HEK293T (cell line): ENCODE measurements at regions not wholly inside any gene's neighbourhood (a gene's known extent, or its start where the extent isn't known, plus 50 kb on each side); places are given as distances from the start of the nearest gene placed in this dataset.
A peak's percentile ranks its signal among the peaks of the same experiment; 100 is the strongest.

Source experiments
- CTCF ChIA-PET: fragments of 350-600 bp; formaldehyde crosslinking; extraction: SDS; loops from one replicate; lab custom pipeline; 2021; ENCODE audit warnings: antibody characterized with exemption, inconsistent platforms; lab: Yijun Ruan, JAX
- POLR2A ChIA-PET: fragments of 350-600 bp; formaldehyde crosslinking; extraction: SDS; loops from one replicate; lab custom pipeline; 2020; ENCODE audit warnings: antibody characterized with exemption, inconsistent platforms; lab: Yijun Ruan, JAX
- DNase-seq: peaks from one replicate; pipeline ENCODE4 v3.0.0; 2012; ENCODE audit warnings: mixed read lengths; ENCODE audit errors: extremely low spot score
- ARNT ChIP-seq: fragments of 450-650 bp; IDR thresholded peaks from 2 replicates; pipeline ENCODE4 v1.6.1; 2017; ENCODE audit warnings: mild to moderate bottlenecking
- BHLHE40 ChIP-seq: fragments of 450-650 bp; IDR thresholded peaks from 2 replicates; pipeline ENCODE4 v1.6.1; 2016; ENCODE audit warnings: mild to moderate bottlenecking, moderate library complexity, borderline replicate concordance
- CTBP1 ChIP-seq: fragments of 450-650 bp; IDR thresholded peaks from 2 replicates; pipeline ENCODE4 v1.6.1; 2016; ENCODE audit warnings: borderline replicate concordance
- ELF4 ChIP-seq: fragments of 450-650 bp; IDR thresholded peaks from 2 replicates; pipeline ENCODE4 v1.6.1; 2017; ENCODE audit warnings: antibody characterized with exemption
- FOXA1 ChIP-seq: fragments of 450-650 bp; IDR thresholded peaks from 2 replicates; pipeline ENCODE4 v1.6.1; 2016; ENCODE audit warnings: mild to moderate bottlenecking
- FOXK2 ChIP-seq: fragments of 450-650 bp; IDR thresholded peaks from 2 replicates; pipeline ENCODE4 v1.6.1; 2016; ENCODE audit warnings: mild to moderate bottlenecking
- FOXM1 ChIP-seq: fragments of 450-650 bp; IDR thresholded peaks from 2 replicates; pipeline ENCODE4 v1.6.1; 2017; ENCODE audit warnings: mild to moderate bottlenecking, borderline replicate concordance
- HDGF ChIP-seq: fragments of 450-650 bp; IDR thresholded peaks from 2 replicates; pipeline ENCODE4 v1.6.1; 2017; ENCODE audit warnings: antibody characterized with exemption, borderline replicate concordance
- L3MBTL2 ChIP-seq: fragments of 450-650 bp; conservative IDR thresholded peaks from 2 replicates; pipeline ENCODE4 v1.6.1; 2016; ENCODE audit warnings: mild to moderate bottlenecking
- LEF1 ChIP-seq: fragments of 450-650 bp; IDR thresholded peaks from 2 replicates; pipeline ENCODE4 v1.6.1; 2017; ENCODE audit warnings: mild to moderate bottlenecking, borderline replicate concordance
- NFRKB ChIP-seq: fragments of 450-650 bp; IDR thresholded peaks from 2 replicates; pipeline ENCODE4 v1.6.1; 2016; ENCODE audit warnings: mild to moderate bottlenecking, moderate library complexity
- SP1 ChIP-seq: fragments of 450-650 bp; IDR thresholded peaks from 2 replicates; pipeline ENCODE4 v1.6.1; 2017
- SUZ12 ChIP-seq: fragments of 450-650 bp; IDR thresholded peaks from 2 replicates; pipeline ENCODE4 v1.6.1; 2016; ENCODE audit warnings: mild to moderate bottlenecking
- TARDBP ChIP-seq: fragments of 450-650 bp; IDR thresholded peaks from 2 replicates; pipeline ENCODE4 v1.6.1; 2016
- ZNF384 ChIP-seq: fragments of 450-650 bp; IDR thresholded peaks from 2 replicates; pipeline ENCODE4 v1.6.1; 2016
- TF ChIP-seq, protein P1 (sequence below): fragments of 450-650 bp; IDR thresholded peaks from 2 replicates; pipeline ENCODE4 v1.6.1; 2016

GRCh38 chr7:25770235-25770634, 381.8 kb upstream of the NFE2L3 start:
- ChIA-PET CTCF (interaction anchor here (1.3 kb wide), 1 partner anchor 20 kb away, joined by 3 read pairs; no protein-coding TSS in a partner anchor), POLR2A (no interaction called here)
- DNase-seq = no peak
- TF ChIP-seq HDGF = no peak
- TF ChIP-seq, protein P1, sequence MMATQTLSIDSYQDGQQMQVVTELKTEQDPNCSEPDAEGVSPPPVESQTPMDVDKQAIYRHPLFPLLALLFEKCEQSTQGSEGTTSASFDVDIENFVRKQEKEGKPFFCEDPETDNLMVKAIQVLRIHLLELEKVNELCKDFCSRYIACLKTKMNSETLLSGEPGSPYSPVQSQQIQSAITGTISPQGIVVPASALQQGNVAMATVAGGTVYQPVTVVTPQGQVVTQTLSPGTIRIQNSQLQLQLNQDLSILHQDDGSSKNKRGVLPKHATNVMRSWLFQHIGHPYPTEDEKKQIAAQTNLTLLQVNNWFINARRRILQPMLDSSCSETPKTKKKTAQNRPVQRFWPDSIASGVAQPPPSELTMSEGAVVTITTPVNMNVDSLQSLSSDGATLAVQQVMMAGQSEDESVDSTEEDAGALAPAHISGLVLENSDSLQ = peak; percentile 86
- no peak for TF ChIP-seq ELF4
- peak; percentile 83 for TF ChIP-seq ARNT
- TF ChIP-seq CTBP1 = peak; percentile 53; the same call in 1 of the 2 replicates

DNA sequence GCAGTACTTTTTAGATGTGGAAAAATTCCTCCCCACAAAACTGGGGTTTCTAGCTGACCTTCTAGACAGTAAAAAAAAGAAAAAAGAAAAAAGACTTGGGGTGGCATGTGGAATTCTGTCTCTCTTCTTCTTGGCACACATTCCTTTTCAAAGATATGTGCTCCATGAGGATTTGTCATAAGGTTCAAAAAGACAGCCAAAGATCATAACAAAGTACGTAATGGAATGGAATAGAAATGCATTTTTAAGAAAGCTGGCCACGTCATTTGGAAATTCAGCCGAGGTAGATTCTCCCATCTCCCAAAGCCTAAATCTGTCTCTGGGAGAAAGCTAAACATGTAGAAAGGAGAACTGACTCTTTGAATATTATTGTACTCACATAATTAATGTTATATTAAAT, 381.3 kb upstream of the NFE2L3 start:
- TF ChIP-seq ELF4 = no peak
- ChIA-PET CTCF (interaction anchor here (1.3 kb wide), 1 partner anchor 20 kb away, joined by 3 read pairs; no protein-coding TSS in a partner anchor), POLR2A (no interaction called here)
- DNase-seq = no peak

DNA sequence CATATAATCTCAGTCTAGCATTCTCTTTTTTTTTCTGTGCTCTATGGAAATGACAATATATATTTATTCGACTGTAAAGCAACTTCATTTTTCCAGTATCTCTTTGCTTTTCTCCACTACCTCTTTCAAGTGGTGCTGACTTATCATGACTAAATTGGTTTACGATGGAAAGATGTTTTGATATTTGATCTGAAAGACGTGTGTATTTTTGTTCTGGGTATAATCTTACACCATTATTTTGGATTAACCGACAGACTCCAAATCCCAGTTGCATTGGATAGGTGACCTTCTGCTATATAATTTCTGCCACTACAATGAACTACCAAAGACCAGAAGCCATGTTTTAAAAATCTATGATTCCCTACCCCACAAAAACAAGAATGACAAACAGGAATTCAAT, 380.5 kb upstream of the NFE2L3 start:
- TF ChIP-seq ARNT (0 out of 2 replicates have a peak, but pooled peaks have one; percentile 35), LEF1 (no peak), CTBP1 (no peak)
- POLR2A ChIA-PET = no interaction called here
- DNase-seq = no peak
- CTCF ChIA-PET = interaction anchor here (0.6 to 1.3 kb wide), 2 partner anchors 21 to 30 kb away, joined by 3 read pairs; no protein-coding TSS in a partner anchor

DNA sequence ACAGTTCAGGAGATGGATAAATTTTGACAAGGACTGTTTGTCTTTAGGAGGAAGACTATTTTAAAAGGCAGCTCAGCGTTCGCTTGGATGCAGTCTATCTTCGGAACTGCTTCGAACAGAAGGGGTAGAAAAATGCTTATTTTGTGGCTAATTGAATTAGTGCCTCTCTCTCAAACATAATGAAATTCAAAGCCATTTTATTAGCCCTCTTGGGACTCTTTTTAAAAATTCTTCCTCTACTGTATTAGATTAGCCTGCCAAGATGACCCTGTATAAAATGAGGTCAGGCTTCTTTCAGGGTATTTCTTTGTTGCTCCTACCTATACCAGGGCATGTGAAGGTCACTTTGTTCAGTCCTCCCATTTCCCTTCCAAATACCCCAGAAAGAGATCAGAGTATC, 379.2 kb upstream of the NFE2L3 start:
- ChIA-PET POLR2A (no interaction called here), CTCF (interaction anchor here (0.6 kb wide), 1 partner anchor 586 kb away, joined by 3 read pairs; no protein-coding TSS in a partner anchor)
- no peak for DNase-seq
- TF ChIP-seq FOXA1 (no peak), LEF1 (no peak), ZNF384 (no peak), ELF4 (no peak), FOXM1 (no peak), L3MBTL2 (no peak), ARNT (no peak), FOXK2 (no peak), NFRKB (no peak), SUZ12 (no peak), TARDBP (no peak), HDGF (no peak), CTBP1 (no peak), BHLHE40 (no peak)
- TF ChIP-seq, protein P1 = no peak

- POLR2A ChIA-PET = no interaction called here
- TF ChIP-seq CTBP1 (no peak), SUZ12 (no peak), HDGF (no peak), SP1 (no peak), LEF1 (no peak), FOXA1 (no peak), ZNF384 (no peak), ELF4 (no peak), TARDBP (no peak), BHLHE40 (no peak), NFRKB (no peak), FOXM1 (no peak), L3MBTL2 (no peak), FOXK2 (no peak), ARNT (no peak)
- TF ChIP-seq, protein P1 = no peak
- DNase-seq = no peak
- CTCF ChIA-PET = interaction anchor here (0.9 kb wide), 1 partner anchor 67 kb away, joined by 3 read pairs; no protein-coding TSS in a partner anchor
These were observed 377.3 kb upstream of the NFE2L3 start for GRCh38 chr7:25774675-25775074.

DNA sequence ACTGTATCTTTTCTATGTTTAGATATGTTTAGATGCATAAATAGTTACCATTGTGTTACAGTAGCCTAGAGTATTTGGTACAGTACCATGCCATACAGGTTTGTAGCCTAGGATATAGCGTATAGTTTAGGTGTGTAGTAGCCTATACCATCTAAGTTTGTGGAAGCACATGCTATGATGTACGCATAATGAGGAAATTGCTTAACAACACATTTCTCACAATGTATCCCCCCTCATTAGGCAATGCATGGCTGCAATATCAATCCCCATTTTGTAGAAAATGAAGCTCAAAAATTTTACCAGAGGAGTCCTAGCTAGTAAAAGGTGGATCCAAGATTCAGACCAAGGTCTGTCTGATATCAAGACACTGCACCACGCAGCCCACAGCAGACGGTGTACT, 376.4 kb upstream of the NFE2L3 start:
- no peak for DNase-seq
- no peak for TF ChIP-seq ARNT
- no peak for TF ChIP-seq FOXA1
- TF ChIP-seq LEF1 = no peak
- no peak for TF ChIP-seq L3MBTL2
- TF ChIP-seq NFRKB = no peak
- TF ChIP-seq, protein P1 = no peak
- TF ChIP-seq FOXM1 = no peak
- no peak for TF ChIP-seq BHLHE40
- TF ChIP-seq HDGF = no peak
- no peak for TF ChIP-seq FOXK2
- TF ChIP-seq ELF4 = no peak
- no peak for TF ChIP-seq SUZ12
- no peak for TF ChIP-seq SP1
- TF ChIP-seq CTBP1 = no peak
- no peak for TF ChIP-seq ZNF384
- no peak for TF ChIP-seq TARDBP
- ChIA-PET CTCF (interaction anchor here (0.9 kb wide), 2 partner anchors 66 to 76 kb away, joined by 3 to 4 read pairs; no protein-coding TSS in a partner anchor), POLR2A (interaction anchor here (1.0 kb wide), 1 partner anchor 13 kb away, joined by 3 read pairs; no protein-coding TSS in a partner anchor)
